Kidney epithelial cell (primary cell): ENCODE measurements at regions not wholly inside any gene's neighbourhood (a gene's known extent, or its start where the extent isn't known, plus 50 kb on each side); places are given as distances from the start of the nearest gene placed in this dataset.
"Not testable (repeated sequence)": the region's sequence is repeated elsewhere in the genome, so short reads cannot be mapped to it uniquely, and the experiment has no call there.

Experiments
- DNase-seq: peaks from one replicate; pipeline ENCODE4 v3.0.0-alpha.2; 2010; ENCODE audit warnings: low read depth
- H3K27me3 ChIP-seq: 2 replicates; pipeline ENCODE4 v1.6.0; 2011; ENCODE audit warnings: low read length; ENCODE audit not compliant: control insufficient read depth, insufficient read depth
- H3K36me3 ChIP-seq: 2 replicates; pipeline ENCODE4 v1.5.1; 2011; ENCODE audit warnings: low read length; ENCODE audit not compliant: control insufficient read depth, insufficient read depth
- H3K4me3 ChIP-seq: 2 replicates; pipeline ENCODE4 v1.5.1; 2011; ENCODE audit warnings: low read depth, mild to moderate bottlenecking, control low read depth, low read length
- CTCF ChIP-seq: IDR thresholded peaks from 2 replicates; pipeline ENCODE4 v1.5.1; 2011; ENCODE audit warnings: mild to moderate bottlenecking, moderate library complexity, low read length, control low read depth, inconsistent platforms; ENCODE audit not compliant: insufficient read depth, poor library complexity, severe bottlenecking

- no peak for TF ChIP-seq CTCF
- no peak for DNase-seq
- no peaks in the 10 kb centered on the region for H3K27me3 ChIP-seq
- H3K4me3 ChIP-seq, result no peak overlapping the region
- no peaks in the 10 kb centered on the region for H3K36me3 ChIP-seq
Measured at GRCh38 chr3:164360738-164361406, 717.4 kb downstream of the SI start.

- Histone ChIP-seq H3K27me3 (no peaks in the 10 kb centered on the region), H3K36me3 (no peaks in the 10 kb centered on the region), H3K4me3 (no peak overlapping the region)
- TF ChIP-seq CTCF, result no peak
- DNase-seq, result no peak
Measured at GRCh38 chr3:164360078-164360578, 718.2 kb downstream of the SI start.

GRCh38 chr3:164352991-164353390 lies 725.3 kb downstream of the SI start:
- Histone ChIP-seq H3K36me3 (no peaks in the 10 kb centered on the region), H3K27me3 (no peaks in the 10 kb centered on the region), H3K4me3 (no peak overlapping the region)
- TF ChIP-seq CTCF, result no peak
- DNase-seq, result no peak

GRCh38 chr3:164351131-164351530 lies 727.2 kb downstream of the SI start:
- H3K4me3 ChIP-seq, result no peak overlapping the region
- no peak for DNase-seq
- no peaks in the 10 kb centered on the region for H3K27me3 ChIP-seq
- TF ChIP-seq CTCF, result no peak
- H3K36me3 ChIP-seq, result no peaks in the 10 kb centered on the region

- H3K4me3 ChIP-seq, DNase-seq: not testable (repeated sequence)
Measured at GRCh38 chr3:164342206-164342605, 736.1 kb downstream of the SI start.

GRCh38 chr3:164341086-164341485 lies 737.2 kb downstream of the SI start:
- Histone ChIP-seq H3K4me3 (no peak overlapping the region), H3K36me3 (no peaks in the 10 kb centered on the region), H3K27me3 (no peaks in the 10 kb centered on the region)
- no peak for TF ChIP-seq CTCF
- no peak for DNase-seq

More at GRCh38 chr3:164342206-164342605, 736.1 kb downstream of the SI start:
- H3K36me3 ChIP-seq, H3K27me3 ChIP-seq: not testable (repeated sequence)
